ENCODE measurements at regions not wholly inside any gene's neighbourhood (a gene's known extent, or its start where the extent isn't known, plus 50 kb on each side); places are given as distances from the start of the nearest gene placed in this dataset.

DNA sequence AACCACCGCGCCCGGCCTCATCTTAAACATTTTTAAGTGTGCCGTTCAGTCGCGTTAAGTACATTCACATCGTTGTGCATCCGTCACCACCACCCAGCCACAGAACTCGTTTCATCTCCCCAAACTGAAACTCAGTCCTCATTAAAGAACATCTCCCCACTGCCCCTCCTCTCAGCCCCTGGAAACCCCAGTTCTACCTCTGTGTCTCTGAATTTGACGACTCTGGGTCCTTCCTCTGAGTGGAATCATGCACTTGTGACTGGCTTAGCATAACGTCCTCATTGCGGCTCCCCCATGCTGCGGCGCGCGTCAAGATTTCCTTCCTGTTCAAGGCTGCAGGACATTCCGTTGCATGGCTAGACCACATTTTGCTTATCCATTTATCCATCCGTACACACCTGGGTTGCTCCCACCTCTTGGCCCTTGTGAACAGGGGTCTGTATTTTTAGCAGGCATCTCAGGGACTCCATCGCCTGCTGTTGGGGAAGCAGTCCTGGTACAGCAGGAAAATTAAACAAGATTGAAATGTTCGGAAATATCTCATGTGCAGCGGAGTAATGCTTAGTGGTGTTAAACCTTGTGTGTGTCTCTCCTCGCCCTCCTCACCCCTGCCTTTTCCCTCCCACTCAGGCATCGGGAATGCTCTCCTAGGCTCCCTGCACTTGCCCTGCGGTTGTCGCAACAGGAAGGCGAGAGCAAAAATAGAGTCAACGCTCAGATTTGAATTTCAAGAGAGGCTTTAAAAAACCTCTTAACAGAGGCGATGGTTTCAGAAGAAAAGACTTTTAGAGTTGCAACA lies 127.9 kb downstream of the PXDC1 start:
- TF ChIP-seq, protein P1, sequence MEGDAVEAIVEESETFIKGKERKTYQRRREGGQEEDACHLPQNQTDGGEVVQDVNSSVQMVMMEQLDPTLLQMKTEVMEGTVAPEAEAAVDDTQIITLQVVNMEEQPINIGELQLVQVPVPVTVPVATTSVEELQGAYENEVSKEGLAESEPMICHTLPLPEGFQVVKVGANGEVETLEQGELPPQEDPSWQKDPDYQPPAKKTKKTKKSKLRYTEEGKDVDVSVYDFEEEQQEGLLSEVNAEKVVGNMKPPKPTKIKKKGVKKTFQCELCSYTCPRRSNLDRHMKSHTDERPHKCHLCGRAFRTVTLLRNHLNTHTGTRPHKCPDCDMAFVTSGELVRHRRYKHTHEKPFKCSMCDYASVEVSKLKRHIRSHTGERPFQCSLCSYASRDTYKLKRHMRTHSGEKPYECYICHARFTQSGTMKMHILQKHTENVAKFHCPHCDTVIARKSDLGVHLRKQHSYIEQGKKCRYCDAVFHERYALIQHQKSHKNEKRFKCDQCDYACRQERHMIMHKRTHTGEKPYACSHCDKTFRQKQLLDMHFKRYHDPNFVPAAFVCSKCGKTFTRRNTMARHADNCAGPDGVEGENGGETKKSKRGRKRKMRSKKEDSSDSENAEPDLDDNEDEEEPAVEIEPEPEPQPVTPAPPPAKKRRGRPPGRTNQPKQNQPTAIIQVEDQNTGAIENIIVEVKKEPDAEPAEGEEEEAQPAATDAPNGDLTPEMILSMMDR (IDR thresholded peaks at IDR 0.05; ENCODE audit: low read length) = no peak
- no peak for TF ChIP-seq EZH2 (optimal IDR thresholded peaks at IDR 0.05; ENCODE audit: low read depth, low read length)
